HepG2 (cell line): ENCODE measurements at regions not wholly inside any gene's neighbourhood (a gene's known extent, or its start where the extent isn't known, plus 50 kb on each side); places are given as distances from the start of the nearest gene placed in this dataset.
A peak's percentile ranks its signal among the peaks of the same experiment; 100 is the strongest.

Experiments
- BRCA1 ChIP-seq: sonication (generic); formaldehyde crosslinking; IDR thresholded peaks from 2 replicates; pipeline ENCODE4 v1.4.0; 2020; ENCODE audit warnings: missing genetic modification reagents
- GATAD1 ChIP-seq: IDR thresholded peaks from 2 replicates; pipeline ENCODE4 v1.6.1; 2016; ENCODE audit warnings: missing genetic modification reagents, missing compliant biosample characterization
- HDAC1 ChIP-seq: sonication (generic); formaldehyde crosslinking; IDR thresholded peaks from 2 replicates; pipeline ENCODE4 v1.5.1; 2020; ENCODE audit warnings: mild to moderate bottlenecking, missing genetic modification reagents
- ISL2 ChIP-seq: sonication (generic); formaldehyde crosslinking; IDR thresholded peaks from 2 replicates; pipeline ENCODE4 v1.5.0; 2020; ENCODE audit warnings: missing genetic modification reagents
- JARID2 ChIP-seq: sonication (generic); formaldehyde crosslinking; IDR thresholded peaks from 2 replicates; pipeline ENCODE4 v1.8.1; 2023; ENCODE audit warnings: missing genetic modification reagents, inconsistent platforms; ENCODE audit not compliant: insufficient replicate concordance
- KLF13 ChIP-seq: sonication (generic); formaldehyde crosslinking; IDR thresholded peaks from 2 replicates; pipeline ENCODE4 v1.4.0; 2020; ENCODE audit warnings: mild to moderate bottlenecking, missing genetic modification reagents
- MIER3 ChIP-seq: IDR thresholded peaks from 2 replicates; pipeline ENCODE4 v1.6.1; 2016; ENCODE audit warnings: missing compliant biosample characterization, borderline replicate concordance
- PHF20 ChIP-seq: sonication (generic); formaldehyde crosslinking; IDR thresholded peaks from 2 replicates; pipeline ENCODE4 v1.5.0; 2020; ENCODE audit warnings: mild to moderate bottlenecking, missing genetic modification reagents
- PPARG ChIP-seq: conservative IDR thresholded peaks from 2 replicates; pipeline ENCODE4 v1.6.1; 2016; ENCODE audit warnings: missing biosample characterization, missing genetic modification reagents
- SIX1 ChIP-seq: sonication (generic); formaldehyde crosslinking; IDR thresholded peaks from 2 replicates; pipeline ENCODE4 v1.4.0; 2020; ENCODE audit warnings: missing genetic modification reagents, borderline replicate concordance
- SOX13 ChIP-seq, 3 experiments: fragments of 450-650 bp in 1 of 3; sonication (generic) in 1 of 3; formaldehyde crosslinking in 1 of 3; IDR thresholded peaks in 2 of 3; conservative IDR thresholded peaks in 1 of 3; 2 replicates each; pipeline versions ENCODE4 v1.5.0 to v1.6.1; 2016 to 2020; ENCODE audit warnings: antibody characterized with exemption in 1 of 3, mild to moderate bottlenecking in 1 of 3, missing compliant biosample characterization in 1 of 3, missing genetic modification reagents in 1 of 3, moderate library complexity in 1 of 3
- ZFY ChIP-seq: sonication (generic); formaldehyde crosslinking; IDR thresholded peaks from 2 replicates; pipeline ENCODE4 v1.4.0; 2020; ENCODE audit warnings: missing genetic modification reagents
- ZNF629 ChIP-seq: sonication (generic); formaldehyde crosslinking; conservative IDR thresholded peaks from 2 replicates; pipeline ENCODE4 v1.5.0; 2020; ENCODE audit warnings: missing genetic modification reagents
- ZNF749 ChIP-seq: sonication (generic); formaldehyde crosslinking; IDR thresholded peaks from 2 replicates; pipeline ENCODE4 v1.8.0; 2022; ENCODE audit warnings: mild to moderate bottlenecking, missing genetic modification reagents, moderate library complexity, borderline replicate concordance
- TF ChIP-seq, protein P1 (sequence below): sonication (generic); formaldehyde crosslinking; IDR thresholded peaks from 2 replicates; pipeline ENCODE4 v1.5.1; 2020; ENCODE audit warnings: missing genetic modification reagents, mild to moderate bottlenecking, borderline replicate concordance
- TF ChIP-seq, protein P2 (sequence below): sonication (generic); formaldehyde crosslinking; IDR thresholded peaks from 2 replicates; pipeline ENCODE4 v1.4.0; 2020; ENCODE audit warnings: mild to moderate bottlenecking, missing genetic modification reagents
- TF ChIP-seq, protein P3 (sequence below), 2 experiments: sonication (generic) in 1 of 2; formaldehyde crosslinking in 1 of 2; IDR thresholded peaks; 2 replicates each; pipeline versions ENCODE4 v1.4.0 to v1.6.1; 2018 to 2020; ENCODE audit warnings: missing genetic modification reagents in 2 of 2, borderline replicate concordance in 1 of 2, low read depth in 1 of 2, mild to moderate bottlenecking in 1 of 2, missing biosample characterization in 1 of 2
- TF ChIP-seq, protein P4 (sequence below): sonication (generic); formaldehyde crosslinking; IDR thresholded peaks from 2 replicates; pipeline ENCODE4 v1.8.0; 2022; ENCODE audit warnings: missing genetic modification reagents, mild to moderate bottlenecking, borderline replicate concordance
- TF ChIP-seq, protein P5 (sequence below): sonication (generic); formaldehyde crosslinking; IDR thresholded peaks from 2 replicates; pipeline ENCODE4 v1.8.1; 2023; ENCODE audit warnings: missing genetic modification reagents, mild to moderate bottlenecking, borderline replicate concordance
- TF ChIP-seq, protein P6 (sequence below): sonication (generic); formaldehyde crosslinking; IDR thresholded peaks from 2 replicates; pipeline ENCODE4 v1.4.0; 2020; ENCODE audit warnings: mild to moderate bottlenecking, missing genetic modification reagents

DNA sequence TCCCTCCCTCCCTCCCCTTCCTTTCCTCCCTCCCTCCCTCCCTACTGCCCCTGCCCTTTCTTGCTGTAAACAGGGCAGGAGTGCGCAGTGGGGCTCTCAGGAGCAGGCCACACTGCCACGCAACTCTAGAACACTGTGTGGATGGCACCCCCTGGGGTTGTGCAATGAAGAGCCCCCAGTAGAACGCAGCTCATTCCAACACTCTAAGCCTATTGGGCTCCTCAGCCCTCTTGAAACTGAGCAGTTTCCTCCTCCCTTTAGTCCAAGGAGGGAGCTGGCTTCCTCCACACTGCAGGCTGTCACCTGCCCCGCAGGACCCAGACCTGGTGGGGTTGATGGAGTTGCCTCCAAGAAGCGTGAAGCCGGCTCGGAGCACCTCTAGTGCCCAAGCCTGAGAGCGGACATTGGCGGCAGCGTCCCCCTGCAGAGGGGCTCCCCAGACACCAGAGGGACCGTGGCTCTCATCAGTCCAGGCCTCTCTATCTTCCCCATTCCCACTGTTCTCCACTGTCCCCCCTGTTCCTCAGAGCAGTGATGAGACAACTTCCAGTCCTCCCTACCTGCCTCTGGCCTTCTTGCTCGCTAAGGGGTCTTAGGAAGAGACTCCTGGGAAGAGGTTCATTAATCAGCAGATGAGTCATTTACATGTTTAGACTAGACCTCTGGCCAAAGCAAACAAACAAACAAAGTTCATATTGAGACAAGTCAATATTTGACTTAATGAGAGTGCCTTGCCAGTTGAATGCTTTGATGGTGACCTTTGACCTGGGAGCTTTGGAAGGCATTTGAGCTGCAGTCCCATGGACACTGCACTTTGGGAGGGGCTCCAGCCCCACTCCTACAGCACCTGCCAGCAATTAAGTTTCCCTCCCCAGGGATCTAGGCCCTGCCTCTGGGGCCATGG, 64.0 kb downstream of the RPUSD4 start (continued):
- TF ChIP-seq, protein P1, sequence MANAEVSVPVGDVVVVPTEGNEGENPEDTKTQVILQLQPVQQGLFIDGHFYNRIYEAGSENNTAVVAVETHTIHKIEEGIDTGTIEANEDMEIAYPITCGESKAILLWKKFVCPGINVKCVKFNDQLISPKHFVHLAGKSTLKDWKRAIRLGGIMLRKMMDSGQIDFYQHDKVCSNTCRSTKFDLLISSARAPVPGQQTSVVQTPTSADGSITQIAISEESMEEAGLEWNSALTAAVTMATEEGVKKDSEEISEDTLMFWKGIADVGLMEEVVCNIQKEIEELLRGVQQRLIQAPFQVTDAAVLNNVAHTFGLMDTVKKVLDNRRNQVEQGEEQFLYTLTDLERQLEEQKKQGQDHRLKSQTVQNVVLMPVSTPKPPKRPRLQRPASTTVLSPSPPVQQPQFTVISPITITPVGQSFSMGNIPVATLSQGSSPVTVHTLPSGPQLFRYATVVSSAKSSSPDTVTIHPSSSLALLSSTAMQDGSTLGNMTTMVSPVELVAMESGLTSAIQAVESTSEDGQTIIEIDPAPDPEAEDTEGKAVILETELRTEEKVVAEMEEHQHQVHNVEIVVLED (CRISPR knock-in tag) = no peak; the same call in 1 of the 2 replicates
- TF ChIP-seq ZNF749 (CRISPR knock-in tag) (0 out of 2 replicates have a peak, but pooled peaks have one; percentile 33), HDAC1 (CRISPR knock-in tag) (0 out of 2 replicates have a peak, but pooled peaks have one; percentile 42), ZNF629 (CRISPR knock-in tag) (0 out of 2 replicates have a peak, but pooled peaks have one; percentile 3), JARID2 (no peak), ISL2 (peak; percentile 84), PPARG (peak; percentile 75), SOX13 (IDR thresholded peaks at IDR 0.05) (peak; percentile 63; the same call in 1 of the 2 replicates), SOX13 (CRISPR knock-in tag; conservative IDR thresholded peaks at IDR 0.05 in 1 of 2, IDR thresholded peaks at IDR 0.05 in 1 of 2) (peak in 1 of 2 experiments; percentile 83; a peak in 2 of 4 replicates), PHF20 (no peak), GATAD1 (CRISPR knock-in tag) (0 out of 2 replicates have a peak, but pooled peaks have one; percentile 5), KLF13 (no peak), MIER3 (CRISPR knock-in tag) (no peak), ZFY (no peak; the same call in none of the 2 replicates), SIX1 (CRISPR knock-in tag) (peak; percentile 68), BRCA1 (CRISPR knock-in tag) (no peak)
- TF ChIP-seq, protein P2, sequence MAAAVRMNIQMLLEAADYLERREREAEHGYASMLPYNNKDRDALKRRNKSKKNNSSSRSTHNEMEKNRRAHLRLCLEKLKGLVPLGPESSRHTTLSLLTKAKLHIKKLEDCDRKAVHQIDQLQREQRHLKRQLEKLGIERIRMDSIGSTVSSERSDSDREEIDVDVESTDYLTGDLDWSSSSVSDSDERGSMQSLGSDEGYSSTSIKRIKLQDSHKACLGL (CRISPR knock-in tag) = no peak
- TF ChIP-seq, protein P3, sequence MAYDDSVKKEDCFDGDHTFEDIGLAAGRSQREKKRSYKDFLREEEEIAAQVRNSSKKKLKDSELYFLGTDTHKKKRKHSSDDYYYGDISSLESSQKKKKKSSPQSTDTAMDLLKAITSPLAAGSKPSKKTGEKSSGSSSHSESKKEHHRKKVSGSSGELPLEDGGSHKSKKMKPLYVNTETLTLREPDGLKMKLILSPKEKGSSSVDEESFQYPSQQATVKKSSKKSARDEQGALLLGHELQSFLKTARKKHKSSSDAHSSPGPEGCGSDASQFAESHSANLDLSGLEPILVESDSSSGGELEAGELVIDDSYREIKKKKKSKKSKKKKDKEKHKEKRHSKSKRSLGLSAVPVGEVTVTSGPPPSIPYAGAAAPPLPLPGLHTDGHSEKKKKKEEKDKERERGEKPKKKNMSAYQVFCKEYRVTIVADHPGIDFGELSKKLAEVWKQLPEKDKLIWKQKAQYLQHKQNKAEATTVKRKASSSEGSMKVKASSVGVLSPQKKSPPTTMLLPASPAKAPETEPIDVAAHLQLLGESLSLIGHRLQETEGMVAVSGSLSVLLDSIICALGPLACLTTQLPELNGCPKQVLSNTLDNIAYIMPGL (CRISPR knock-in tag; IDR thresholded peaks at IDR 0.05; ENCODE audit: borderline replicate concordance in 1 of 2, low read depth in 1 of 2) = peak in 1 of 2 experiments; percentile 14; a peak in 1 of 4 replicates
- TF ChIP-seq, protein P4, sequence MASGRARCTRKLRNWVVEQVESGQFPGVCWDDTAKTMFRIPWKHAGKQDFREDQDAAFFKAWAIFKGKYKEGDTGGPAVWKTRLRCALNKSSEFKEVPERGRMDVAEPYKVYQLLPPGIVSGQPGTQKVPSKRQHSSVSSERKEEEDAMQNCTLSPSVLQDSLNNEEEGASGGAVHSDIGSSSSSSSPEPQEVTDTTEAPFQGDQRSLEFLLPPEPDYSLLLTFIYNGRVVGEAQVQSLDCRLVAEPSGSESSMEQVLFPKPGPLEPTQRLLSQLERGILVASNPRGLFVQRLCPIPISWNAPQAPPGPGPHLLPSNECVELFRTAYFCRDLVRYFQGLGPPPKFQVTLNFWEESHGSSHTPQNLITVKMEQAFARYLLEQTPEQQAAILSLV (CRISPR knock-in tag) = no peak
- TF ChIP-seq, protein P5, sequence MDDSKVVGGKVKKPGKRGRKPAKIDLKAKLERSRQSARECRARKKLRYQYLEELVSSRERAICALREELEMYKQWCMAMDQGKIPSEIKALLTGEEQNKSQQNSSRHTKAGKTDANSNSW (CRISPR knock-in tag) = no peak; the same call in 1 of the 2 replicates
- TF ChIP-seq, protein P6, sequence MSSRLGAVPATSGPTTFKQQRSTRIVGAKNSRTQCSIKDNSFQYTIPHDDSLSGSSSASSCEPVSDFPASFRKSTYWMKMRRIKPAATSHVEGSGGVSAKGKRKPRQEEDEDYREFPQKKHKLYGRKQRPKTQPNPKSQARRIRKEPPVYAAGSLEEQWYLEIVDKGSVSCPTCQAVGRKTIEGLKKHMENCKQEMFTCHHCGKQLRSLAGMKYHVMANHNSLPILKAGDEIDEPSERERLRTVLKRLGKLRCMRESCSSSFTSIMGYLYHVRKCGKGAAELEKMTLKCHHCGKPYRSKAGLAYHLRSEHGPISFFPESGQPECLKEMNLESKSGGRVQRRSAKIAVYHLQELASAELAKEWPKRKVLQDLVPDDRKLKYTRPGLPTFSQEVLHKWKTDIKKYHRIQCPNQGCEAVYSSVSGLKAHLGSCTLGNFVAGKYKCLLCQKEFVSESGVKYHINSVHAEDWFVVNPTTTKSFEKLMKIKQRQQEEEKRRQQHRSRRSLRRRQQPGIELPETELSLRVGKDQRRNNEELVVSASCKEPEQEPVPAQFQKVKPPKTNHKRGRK (CRISPR knock-in tag) = no peak
